H9 (cell line): ENCODE measurements at regions not wholly inside any gene's neighbourhood (a gene's known extent, or its start where the extent isn't known, plus 50 kb on each side); places are given as distances from the start of the nearest gene placed in this dataset.

Source experiments
- DNase-seq: peaks from one replicate; pipeline ENCODE4 v3.0.0-alpha.2; 2017
- H2AFZ ChIP-seq: one replicate; pipeline ENCODE4 v1.6.1; 2013; ENCODE audit warnings: mild to moderate bottlenecking, low read length, control low read depth, moderate library complexity
- H2AK5ac ChIP-seq: 2 replicates; pipeline ENCODE4 v1.6.1; 2013; ENCODE audit warnings: low read length, control low read depth, mixed read lengths; ENCODE audit not compliant: insufficient read length
- H2BK120ac ChIP-seq: one replicate; pipeline ENCODE4 v1.6.1; 2013; ENCODE audit warnings: low read depth, mild to moderate bottlenecking, low read length, control low read depth, inconsistent platforms; ENCODE audit not compliant: poor library complexity, severe bottlenecking
- H2BK12ac ChIP-seq: 2 replicates; pipeline ENCODE4 v1.6.1; 2013; ENCODE audit warnings: low read length, control low read depth, mixed read lengths, low read depth; ENCODE audit not compliant: insufficient read length
- H2BK15ac ChIP-seq: 2 replicates; pipeline ENCODE4 v1.6.1; 2013; ENCODE audit warnings: low read depth, low read length, control low read depth
- H2BK20ac ChIP-seq: one replicate; pipeline ENCODE4 v1.6.1; 2013; ENCODE audit warnings: low read depth, mild to moderate bottlenecking, low read length, control low read depth, inconsistent platforms; ENCODE audit not compliant: poor library complexity, severe bottlenecking
- H2BK5ac ChIP-seq: 2 replicates; pipeline ENCODE4 v1.6.1; 2013; ENCODE audit warnings: low read length, control low read depth, mixed read lengths; ENCODE audit not compliant: insufficient read length
- H3K14ac ChIP-seq: 2 replicates; pipeline ENCODE4 v1.6.1; 2013; ENCODE audit warnings: low read length, control low read depth; ENCODE audit not compliant: insufficient read depth
- H3K18ac ChIP-seq: 2 replicates; pipeline ENCODE4 v1.6.1; 2013; ENCODE audit warnings: low read depth, mild to moderate bottlenecking, mixed read lengths, low read length, control low read depth; ENCODE audit not compliant: insufficient read length
- H3K23ac ChIP-seq: 2 replicates; pipeline ENCODE4 v1.6.1; 2013; ENCODE audit warnings: low read length, control low read depth, mixed read lengths, low read depth; ENCODE audit not compliant: insufficient read length
- H3K23me2 ChIP-seq: 2 replicates; pipeline ENCODE4 v1.6.1; 2013; ENCODE audit warnings: low read depth, mild to moderate bottlenecking, mixed read lengths, low read length, control low read depth; ENCODE audit not compliant: insufficient read length, poor library complexity, severe bottlenecking
- H3K27ac ChIP-seq: 2 replicates; pipeline ENCODE4 v1.5.1; 2013; ENCODE audit warnings: low read length, control low read depth, mixed read lengths, low read depth; ENCODE audit not compliant: insufficient read length
- H3K27me3 ChIP-seq: 2 replicates; pipeline ENCODE4 v1.6.1; 2013; ENCODE audit warnings: low read length, control low read depth, inconsistent platforms; ENCODE audit not compliant: insufficient read depth
- H3K4ac ChIP-seq: 2 replicates; pipeline ENCODE4 v1.6.1; 2013; ENCODE audit warnings: low read depth, mild to moderate bottlenecking, control low read depth, inconsistent platforms, low read length, moderate library complexity
- H3K4me1 ChIP-seq: 2 replicates; pipeline ENCODE4 v1.6.1; 2013; ENCODE audit warnings: low read length, control low read depth, inconsistent platforms; ENCODE audit not compliant: insufficient read depth
- H3K4me2 ChIP-seq: 2 replicates; pipeline ENCODE4 v1.6.1; 2013; ENCODE audit warnings: low read length, control low read depth, mixed read lengths; ENCODE audit not compliant: insufficient read length, insufficient read depth
- H3K56ac ChIP-seq: 2 replicates; pipeline ENCODE4 v1.6.1; 2013; ENCODE audit warnings: low read depth, mild to moderate bottlenecking, mixed read lengths, low read length, control low read depth; ENCODE audit not compliant: insufficient read length
- H3K79me1 ChIP-seq: 2 replicates; pipeline ENCODE4 v1.6.1; 2013; ENCODE audit warnings: low read depth, mild to moderate bottlenecking, moderate library complexity, low read length, control low read depth, inconsistent platforms; ENCODE audit not compliant: insufficient read depth, poor library complexity, severe bottlenecking
- H3K79me2 ChIP-seq: 2 replicates; pipeline ENCODE4 v1.6.1; 2013; ENCODE audit warnings: low read length, control low read depth, inconsistent platforms; ENCODE audit not compliant: insufficient read depth
- H3K9ac ChIP-seq: 2 replicates; pipeline ENCODE4 v1.6.1; 2013; ENCODE audit warnings: low read length, control low read depth, mixed read lengths; ENCODE audit not compliant: insufficient read length; ENCODE audit errors: extremely low read depth
- H3K9me3 ChIP-seq: one replicate; pipeline ENCODE4 v1.6.1; 2013; ENCODE audit warnings: low read depth, low read length, inconsistent platforms; ENCODE audit not compliant: control insufficient read depth
- H3T11ph ChIP-seq: one replicate; pipeline ENCODE4 v1.6.1; 2013; ENCODE audit warnings: mild to moderate bottlenecking, low read length, control low read depth, inconsistent platforms
- H4K20me1 ChIP-seq: one replicate; pipeline ENCODE4 v1.6.1; 2013; ENCODE audit not compliant: control insufficient read depth, insufficient read length, insufficient read depth
- H4K5ac ChIP-seq: 2 replicates; pipeline ENCODE4 v1.6.1; 2013; ENCODE audit warnings: low read depth, mild to moderate bottlenecking, mixed read lengths, low read length, control low read depth; ENCODE audit not compliant: insufficient read length
- H4K8ac ChIP-seq: replicated peaks from 2 replicates; pipeline ENCODE4 v1.6.1; 2013; ENCODE audit warnings: low read length, control low read depth, mixed read lengths, low read depth; ENCODE audit not compliant: insufficient read length
- H4K91ac ChIP-seq: 2 replicates; pipeline ENCODE4 v1.6.1; 2013; ENCODE audit warnings: low read depth, mild to moderate bottlenecking, moderate library complexity, mixed read lengths, low read length, control low read depth; ENCODE audit not compliant: insufficient read length
- H3K27ac Mint-ChIP-seq, 3 experiments: 2 replicates in 2 of 3; 3 replicates in 1 of 3; pipeline ENCODE4 v1.8.0; 2020 to 2021; ENCODE audit warnings: mixed read lengths in 3 of 3, mild to moderate bottlenecking in 1 of 3, moderate library complexity in 1 of 3
- H3K27me3 Mint-ChIP-seq: 2 replicates; pipeline ENCODE4 v1.8.0; 2021; ENCODE audit warnings: low read depth, mild to moderate bottlenecking, moderate library complexity, mixed read lengths
- H3K36me3 Mint-ChIP-seq, 3 experiments: 2 replicates in 2 of 3; 3 replicates in 1 of 3; pipeline ENCODE4 v1.8.0; 2020 to 2021; ENCODE audit warnings: low read depth in 3 of 3, mixed read lengths in 3 of 3; ENCODE audit not compliant: insufficient read depth in 1 of 3
- H3K4me1 Mint-ChIP-seq, 2 experiments: 2 replicates each; pipeline ENCODE4 v1.8.0; 2020; ENCODE audit warnings: mixed read lengths in 2 of 2
- H3K4me3 Mint-ChIP-seq, 2 experiments: 2 replicates in 1 of 2; 3 replicates in 1 of 2; pipeline ENCODE4 v1.8.0; 2020 to 2021; ENCODE audit warnings: mild to moderate bottlenecking in 2 of 2, mixed read lengths in 2 of 2, moderate library complexity in 1 of 2
- H3K9me3 Mint-ChIP-seq, 2 experiments: 2 replicates in 1 of 2; 3 replicates in 1 of 2; pipeline ENCODE4 v1.8.0; 2020; ENCODE audit warnings: mild to moderate bottlenecking in 2 of 2, mixed read lengths in 2 of 2, moderate library complexity in 1 of 2
- CTCF ChIP-seq: fragments of 200-600 bp; sonication (generic); conservative IDR thresholded peaks from 3 replicates; pipeline ENCODE4 v1.8.0; 2021; ENCODE audit warnings: antibody characterized with exemption, mild to moderate bottlenecking
- WGBS: extraction: QIAGEN DNeasy Blood & Tissue Kit; methylation state at CpG from one replicate; pipeline ENCODE4 v1.1.7; 2013; ENCODE audit warnings: missing lambda C conversion rate, low lambda C conversion rate, mixed read lengths; ENCODE audit not compliant: insufficient read length; ENCODE audit errors: extremely low coverage; 5-methylcytosine and 5-hydroxymethylcytosine counted together

GRCh38 chr12:118525216-118525615 lies 148.9 kb downstream of the SUDS3 start:
- H4K5ac ChIP-seq = no peak overlapping the region
- no peak overlapping the region for H2BK12ac ChIP-seq
- Mint-ChIP-seq H3K27me3 (peaks cover 2% of the 10 kb centered on the region; the same call in 1 of the 2 replicates), H3K4me1 (peaks cover 11 to 12% of the 10 kb centered on the region in 2 experiments), H3K27ac (no peak overlapping the region; a peak in 1 of 7 replicates), H3K4me3 (no peak overlapping the region), H3K36me3 (no peaks in the 10 kb centered on the region), H3K9me3 (no peaks in the 10 kb centered on the region)
- H2BK20ac ChIP-seq = no peak overlapping the region
- H3T11ph ChIP-seq = no peak overlapping the region
- H3K56ac ChIP-seq = no peak overlapping the region
- no peak overlapping the region for H4K91ac ChIP-seq
- WGBS = no CpG with 5 or more reads among the region's 2 CpGs
- no peak overlapping the region for H2BK120ac ChIP-seq
- no peak overlapping the region for H3K14ac ChIP-seq
- TF ChIP-seq CTCF = no peak
- no peak for DNase-seq
- no peaks in the 10 kb centered on the region; the same call in 1 of the 2 replicates for H3K4me1 ChIP-seq
- H3K23me2 ChIP-seq = no peaks in the 10 kb centered on the region
- H4K8ac ChIP-seq = no peak overlapping the region
- H3K79me2 ChIP-seq = no peaks in the 10 kb centered on the region
- H3K18ac ChIP-seq = no peak overlapping the region
- no peak overlapping the region for H2AFZ ChIP-seq
- H3K4ac ChIP-seq = no peak overlapping the region
- H2BK5ac ChIP-seq = no peak overlapping the region
- H3K9ac ChIP-seq = no peak overlapping the region
- H3K9me3 ChIP-seq = no peaks in the 10 kb centered on the region
- no peak overlapping the region for H2BK15ac ChIP-seq
- H4K20me1 ChIP-seq = no peaks in the 10 kb centered on the region
- no peaks in the 10 kb centered on the region for H3K79me1 ChIP-seq
- no peak overlapping the region for H3K4me2 ChIP-seq
- H3K27ac ChIP-seq = no peak overlapping the region
- H3K23ac ChIP-seq = no peak overlapping the region
- H2AK5ac ChIP-seq = no peak overlapping the region
- H3K27me3 ChIP-seq = no peaks in the 10 kb centered on the region; the same call in 1 of the 2 replicates
